ENCODE measurements at regions not wholly inside any gene's neighbourhood (a gene's known extent, or its start where the extent isn't known, plus 50 kb on each side); places are given as distances from the start of the nearest gene placed in this dataset.

GRCh38 chr12:83931451-83931850 is 981.1 kb downstream of the SLC6A15 start:
- TF ChIP-seq CTCF (IDR thresholded peaks at IDR 0.05) = no peak
- TF ChIP-seq EZH2 (IDR thresholded peaks at IDR 0.05) = no peak
- no peak for TF ChIP-seq EZH2phosphoT487 (IDR thresholded peaks at IDR 0.05)

Data from neural progenitor cell (in vitro differentiated cells).